Stimulated activated CD4-positive, alpha-beta T cell treated with anti-CD3 and anti-CD28 coated beads, Interleukin-12 subunit alpha, Interleukin-12 subunit beta, amount 100 ng/mL, for 24 hours (primary cell): ENCODE measurements at regions not wholly inside any gene's neighbourhood (a gene's known extent, or its start where the extent isn't known, plus 50 kb on each side); places are given as distances from the start of the nearest gene placed in this dataset.

ENCODE experiments used
- DNase-seq, 2 experiments: peaks; one replicate each; pipeline ENCODE4 v3.0.0-alpha.2; 2020; ENCODE audit warnings: low read depth in 2 of 2

DNA sequence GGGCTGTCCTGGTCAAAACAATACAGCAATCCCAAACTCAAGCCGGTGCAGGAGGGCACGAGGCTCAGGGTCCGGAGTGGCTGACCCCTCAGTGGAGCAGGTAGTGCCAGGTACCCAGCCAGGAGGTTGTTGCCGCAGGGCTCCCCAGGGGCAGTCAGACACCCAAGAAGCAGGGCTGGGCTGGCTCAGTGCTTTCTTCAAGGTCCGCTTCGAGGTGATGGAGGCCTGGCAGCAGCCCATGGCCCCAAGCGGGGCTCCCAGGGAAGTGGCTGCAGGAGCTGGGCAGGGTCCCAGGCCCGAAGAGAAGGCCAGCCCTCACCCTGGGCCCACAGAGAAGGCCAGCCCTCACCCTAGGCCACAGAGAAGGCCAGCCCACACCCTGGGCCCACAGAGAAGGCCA lies 55.3 kb upstream of the COPS8 start:
- no peak for DNase-seq

- DNase-seq, result no peak
Measured at GRCh38 chr2:237033536-237034060, 52.1 kb upstream of the COPS8 start.

GRCh38 chr2:237035781-237036475 lies 49.8 kb upstream of the COPS8 start:
- no peak for DNase-seq
